ENCODE measurements at regions not wholly inside any gene's neighbourhood (a gene's known extent, or its start where the extent isn't known, plus 50 kb on each side); places are given as distances from the start of the nearest gene placed in this dataset.

- Histone ChIP-seq H3K79me1 (ENCODE audit: low read depth in 1 of 2, low read length in 2 of 2) (no peaks in the 10 kb centered on the region), H3K4ac (ENCODE audit: low read depth, low read length) (no peak overlapping the region), H3K56ac (ENCODE audit: extremely low read depth, insufficient read depth, low read length) (no peak overlapping the region), H3K4me1 (ENCODE audit: control insufficient read depth, insufficient read depth, low read length) (peaks cover 2% of the 10 kb centered on the region; the same call in 1 of the 2 replicates), H4K20me1 (ENCODE audit: insufficient read depth, low read length) (no peaks in the 10 kb centered on the region), H3K27me3 (ENCODE audit: control insufficient read depth, insufficient read depth, low read length) (peaks cover 2% of the 10 kb centered on the region; the same call in 1 of the 2 replicates), H4K91ac (ENCODE audit: insufficient read depth, low read depth, low read length) (no peak overlapping the region), H3K23ac (ENCODE audit: low read depth, low read length) (no peak overlapping the region), H2BK20ac (ENCODE audit: low read depth, low read length) (no peak overlapping the region), H2BK5ac (ENCODE audit: low read depth, low read length, poor library complexity, severe bottlenecking) (no peak overlapping the region), H3K27ac (ENCODE audit: insufficient read depth, low read length) (no peak overlapping the region), H3K4me3 (ENCODE audit: insufficient read depth, low read depth, low read length) (no peak overlapping the region), H2AK5ac (ENCODE audit: low read depth, low read length) (no peak overlapping the region), H3K9me3 (ENCODE audit: control insufficient read depth, insufficient read depth, low read length) (no peaks in the 10 kb centered on the region), H3K18ac (ENCODE audit: low read depth, low read length) (no peak overlapping the region), H2AFZ (replicated peaks; ENCODE audit: low read length, poor library complexity) (peak overlapping the region; percentile 77), H2BK15ac (ENCODE audit: low read depth, low read length) (no peak overlapping the region), H3K14ac (replicated peaks; ENCODE audit: low read depth, low read length) (no peak overlapping the region), H3K4me2 (ENCODE audit: low read depth, low read length) (no peak overlapping the region), H4K5ac (ENCODE audit: low read depth, low read length) (no peak overlapping the region), H4K8ac (ENCODE audit: low read depth in 2 of 2, low read length in 2 of 2) (no peak overlapping the region), H3K9me1 (ENCODE audit: insufficient read depth, low read length) (no peaks in the 10 kb centered on the region), H2BK120ac (ENCODE audit: low read depth, low read length) (no peak overlapping the region), H3K36me3 (ENCODE audit: control insufficient read depth, insufficient read depth, low read length) (no peaks in the 10 kb centered on the region), H3K9ac (ENCODE audit: low read depth, low read length) (no peak overlapping the region), H2AK9ac (replicated peaks; ENCODE audit: low read depth, low read length, poor library complexity) (no peak overlapping the region)
- intact Hi-C loops (cut with micrococcal nuclease) (no loop called here), in situ Hi-C loops (cut with MboI; ENCODE audit: low sequenced_read_pairs) (no loop called here), dilution Hi-C loops (cut with HindIII; ENCODE audit: low sequenced_read_pairs, unreplicated experiment) (no loop called here)
- WGBS, 2 experiments (ENCODE audit: extremely low coverage in 2 of 2, insufficient read length in 1 of 2): no CpG with 5 or more reads among the region's 3 CpGs
- ChIA-PET POLR2A (ENCODE audit: unreplicated experiment) (no interaction called here), CTCF (no interaction called here)
- TF ChIP-seq CHD1 (IDR thresholded peaks at IDR 0.05; ENCODE audit: low read depth, low read length): no peak
- no peak for TF ChIP-seq POLR2A (IDR thresholded peaks at IDR 0.05; ENCODE audit: low read depth, low read length)
- TF ChIP-seq RAD21 (IDR thresholded peaks at IDR 0.05; ENCODE audit: low read length): no peak
- no peak for TF ChIP-seq CEBPB (IDR thresholded peaks at IDR 0.05; ENCODE audit: low read depth, low read length)
- no peak for TF ChIP-seq MXI1 (IDR thresholded peaks at IDR 0.05; ENCODE audit: borderline replicate concordance, low read depth, low read length)
- TF ChIP-seq USF2 (IDR thresholded peaks at IDR 0.05; ENCODE audit: low read depth, low read length): no peak
- TF ChIP-seq CTCF (conservative IDR thresholded peaks at IDR 0.05; ENCODE audit: low read depth, low read length): no peak
- TF ChIP-seq MAFK (IDR thresholded peaks at IDR 0.05; ENCODE audit: low read depth, low read length): no peak
- no peak for TF ChIP-seq BHLHE40 (IDR thresholded peaks at IDR 0.05; ENCODE audit: low read depth, low read length)
- no peak for TF ChIP-seq RFX5 (IDR thresholded peaks at IDR 0.05; ENCODE audit: low read depth, low read length)
- TF ChIP-seq SMC3 (IDR thresholded peaks at IDR 0.05; ENCODE audit: low read depth, low read length): no peak
- TF ChIP-seq NFE2L2 (IDR thresholded peaks at IDR 0.05; ENCODE audit: low read depth, low read length): no peak
- peak; percentile 63 for ATAC-seq (ENCODE audit: low read depth)
- peak; percentile 44 for DNase-seq
- BruUV-seq (replicated peaks): no TSS peak
Observed at GRCh38 chr5:173547579-173547978, 68.9 kb downstream of the BOD1 start.
